ENCODE measurements at regions not wholly inside any gene's neighbourhood (a gene's known extent, or its start where the extent isn't known, plus 50 kb on each side); places are given as distances from the start of the nearest gene placed in this dataset.

GRCh38 chr14:97215263-97215969 lies 418.2 kb downstream of the VRK1 start:
- DNase-seq = no peak

GRCh38 chr14:97217111-97217885 lies 420.1 kb downstream of the VRK1 start:
- no peak for DNase-seq

GRCh38 chr14:97218274-97218673 lies 421.1 kb downstream of the VRK1 start:
- DNase-seq = no peak

GRCh38 chr14:97218691-97219430 lies 421.7 kb downstream of the VRK1 start:
- peak in 2 of 14 donors; percentile 3 to 4 for DNase-seq

- DNase-seq = no peak
Observed at GRCh38 chr14:97219431-97220017, 422.3 kb downstream of the VRK1 start.

DNA sequence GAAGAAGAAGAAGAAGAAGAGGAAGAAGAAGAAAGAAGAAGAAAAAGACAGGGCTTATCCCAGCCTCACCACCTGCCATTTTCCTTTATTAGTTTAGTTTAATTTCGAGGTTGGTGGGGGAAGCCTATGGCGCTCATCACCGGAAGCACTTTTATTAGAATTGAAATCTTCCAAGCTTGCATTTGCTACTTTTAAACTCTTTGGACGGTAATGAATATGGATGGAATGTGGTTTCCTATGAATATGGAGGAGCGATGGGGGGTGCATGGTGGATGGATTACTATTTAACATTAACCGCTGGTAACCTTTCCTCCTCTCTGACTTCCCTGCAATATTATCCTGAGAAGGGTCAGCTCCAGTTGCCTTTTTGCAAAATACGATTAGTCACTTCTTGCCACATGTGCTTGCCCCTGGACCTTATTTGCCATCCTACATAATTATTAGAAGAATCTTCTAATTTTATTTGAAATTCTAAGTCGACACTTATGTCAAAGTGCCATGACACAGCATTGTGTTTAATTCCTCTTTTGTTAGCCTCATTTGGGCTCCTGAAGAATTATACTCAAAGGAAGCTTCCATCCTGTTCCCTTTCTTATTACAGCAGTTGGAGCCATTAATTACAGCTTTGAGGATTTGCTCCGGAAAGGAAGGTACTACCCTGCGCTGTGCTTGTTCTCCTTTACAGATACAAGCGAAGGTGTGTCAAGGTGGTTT lies 424.5 kb downstream of the VRK1 start:
- no peak for DNase-seq

DNA sequence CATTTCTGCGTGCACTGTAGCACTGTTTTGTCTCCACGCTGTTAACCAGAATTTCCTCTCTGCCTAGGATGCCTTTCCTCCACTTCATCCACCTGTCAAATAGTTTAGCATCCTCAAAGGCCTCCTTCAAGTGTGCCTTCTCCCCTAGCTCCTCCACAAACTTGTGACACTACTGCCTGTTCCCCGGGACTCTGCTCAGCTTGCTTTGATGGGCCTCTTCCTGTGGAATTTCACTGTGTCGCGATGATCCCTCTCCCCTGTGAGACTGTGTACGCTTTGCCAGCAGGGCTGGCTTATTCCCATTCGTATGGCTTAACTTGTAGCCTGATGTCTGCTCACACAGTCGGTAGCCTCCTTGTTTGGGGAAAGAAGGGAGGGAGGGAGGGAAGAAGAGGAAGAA lies 426.8 kb downstream of the VRK1 start:
- DNase-seq = no peak

- DNase-seq = no peak
Observed at GRCh38 chr14:97230051-97230450, 432.9 kb downstream of the VRK1 start.

DNA sequence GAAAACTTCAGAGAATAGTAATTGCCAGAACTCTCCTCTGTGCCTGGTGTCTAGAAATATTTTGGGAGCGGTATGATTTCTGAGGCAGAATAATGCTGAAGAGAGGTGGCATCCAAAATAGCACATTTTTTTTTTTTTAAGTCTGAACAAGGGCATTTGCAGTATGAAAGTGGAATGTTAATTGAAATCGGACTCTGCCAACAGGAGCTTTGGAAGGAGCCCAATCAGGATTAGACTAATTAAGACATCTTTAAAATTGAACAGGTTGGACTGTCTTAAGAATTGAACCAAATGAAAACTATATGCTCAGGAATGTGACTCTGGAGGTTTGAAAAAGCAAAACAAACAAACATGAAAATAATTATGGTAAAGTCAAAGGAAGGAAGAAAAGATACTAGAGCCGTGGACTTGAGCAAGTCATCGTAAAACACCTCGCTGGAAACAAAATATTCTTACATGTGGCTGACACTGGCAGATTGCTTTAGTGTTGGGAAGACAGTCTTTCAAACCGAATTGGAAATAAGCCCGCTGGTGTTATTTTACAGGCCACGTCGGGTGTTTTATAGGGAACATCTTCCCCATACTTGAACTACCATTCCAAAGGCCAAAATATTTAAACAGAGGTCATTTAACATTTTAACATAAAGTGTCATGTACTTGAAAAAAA lies 436.3 kb downstream of the VRK1 start:
- DNase-seq = peak in 1 of 14 donors; percentile 2

DNA sequence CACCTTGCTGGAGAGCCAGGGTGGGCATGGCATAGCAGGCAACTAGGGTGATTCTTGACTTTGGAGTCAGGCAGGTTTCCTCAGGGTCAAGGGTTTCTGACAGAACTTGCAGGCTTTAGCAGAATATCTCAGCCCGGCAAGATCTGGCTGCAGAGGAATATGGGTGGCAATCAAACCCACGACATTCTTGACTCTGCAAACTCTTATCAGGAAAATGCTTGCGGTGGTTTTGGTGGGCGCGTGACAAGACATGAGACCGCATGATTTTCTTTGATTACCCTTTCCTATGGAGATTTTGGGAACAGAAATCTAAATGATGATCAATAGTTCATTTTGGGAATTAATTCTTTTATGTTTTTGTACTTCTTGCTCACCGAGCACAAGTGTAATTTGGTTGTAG lies 449.5 kb downstream of the VRK1 start:
- no peak for DNase-seq

DNA sequence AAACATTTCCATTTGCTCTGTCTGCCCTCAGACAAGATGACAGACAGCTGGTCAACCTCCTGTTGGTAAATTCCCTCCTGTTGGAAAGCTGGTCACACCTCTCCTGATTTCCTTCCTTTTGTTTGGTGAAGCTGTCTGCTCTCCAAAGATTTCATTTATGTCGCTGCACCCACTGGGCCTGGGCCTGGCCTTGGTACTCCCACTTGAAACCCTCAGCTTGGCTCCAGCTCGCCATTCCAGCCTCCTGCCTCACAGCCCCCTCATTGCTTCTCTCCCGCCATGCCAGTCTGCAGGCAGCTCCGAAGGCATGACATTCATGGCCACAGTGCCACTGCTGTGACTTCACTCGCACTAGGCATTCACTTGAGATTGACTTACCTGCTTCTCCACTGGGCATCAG lies 451.8 kb downstream of the VRK1 start:
- no peak for DNase-seq

- DNase-seq = no peak
Observed at GRCh38 chr14:97250931-97251330, 453.7 kb downstream of the VRK1 start.

DNA sequence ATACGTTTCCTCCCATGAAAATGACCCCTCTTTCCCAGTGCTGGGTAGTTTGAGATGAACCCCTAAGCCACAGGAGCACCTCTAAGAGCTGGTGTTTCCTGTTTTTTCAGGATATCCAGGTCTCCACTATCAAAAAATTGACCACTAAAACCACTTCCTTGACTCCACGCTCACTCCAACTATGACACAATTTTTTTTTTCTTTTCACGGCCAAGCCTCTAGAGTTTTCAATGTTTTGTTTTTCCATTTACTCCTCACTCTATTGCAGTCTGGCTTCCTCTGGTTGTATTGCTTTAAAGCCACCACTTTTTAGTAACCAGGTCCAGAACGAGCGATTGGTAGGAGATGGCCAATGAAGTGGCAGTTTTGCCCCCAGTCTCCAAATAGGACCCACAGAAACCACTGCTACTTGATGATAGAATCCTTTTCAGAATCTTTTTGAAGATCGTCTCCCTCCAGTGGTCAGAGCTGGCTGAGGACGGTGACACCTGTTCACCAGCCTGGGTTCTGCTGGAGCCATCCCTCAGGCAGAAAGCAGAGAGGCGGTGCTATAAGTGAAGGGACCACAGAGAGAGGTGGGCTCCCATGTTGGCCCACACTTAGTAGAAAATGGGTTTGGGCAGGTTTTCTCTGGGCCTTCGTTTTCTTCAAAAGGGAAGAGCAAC lies 454.4 kb downstream of the VRK1 start:
- DNase-seq = no peak

DNA sequence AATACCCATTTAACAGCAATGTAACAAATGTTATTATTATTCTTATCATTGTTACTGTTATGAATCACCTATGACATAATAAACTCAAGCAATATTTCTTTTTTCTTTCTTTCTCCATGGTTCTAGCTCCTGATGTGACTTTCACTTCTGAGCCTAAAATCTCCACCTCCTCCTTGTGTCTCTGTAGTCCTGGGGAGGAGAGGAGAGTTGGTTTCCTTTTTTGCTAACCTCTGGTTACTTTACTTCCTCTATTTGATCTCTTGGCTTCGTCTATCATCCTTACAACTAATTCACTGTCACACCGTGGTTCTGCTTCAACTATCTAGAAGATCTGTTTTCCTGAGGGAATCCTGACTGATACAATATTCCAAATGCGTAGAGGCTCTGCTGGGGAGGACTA lies 456.6 kb downstream of the VRK1 start:
- no peak for DNase-seq

GRCh38 chr14:97262336-97262735 lies 465.2 kb downstream of the VRK1 start:
- DNase-seq = no peak

DNA sequence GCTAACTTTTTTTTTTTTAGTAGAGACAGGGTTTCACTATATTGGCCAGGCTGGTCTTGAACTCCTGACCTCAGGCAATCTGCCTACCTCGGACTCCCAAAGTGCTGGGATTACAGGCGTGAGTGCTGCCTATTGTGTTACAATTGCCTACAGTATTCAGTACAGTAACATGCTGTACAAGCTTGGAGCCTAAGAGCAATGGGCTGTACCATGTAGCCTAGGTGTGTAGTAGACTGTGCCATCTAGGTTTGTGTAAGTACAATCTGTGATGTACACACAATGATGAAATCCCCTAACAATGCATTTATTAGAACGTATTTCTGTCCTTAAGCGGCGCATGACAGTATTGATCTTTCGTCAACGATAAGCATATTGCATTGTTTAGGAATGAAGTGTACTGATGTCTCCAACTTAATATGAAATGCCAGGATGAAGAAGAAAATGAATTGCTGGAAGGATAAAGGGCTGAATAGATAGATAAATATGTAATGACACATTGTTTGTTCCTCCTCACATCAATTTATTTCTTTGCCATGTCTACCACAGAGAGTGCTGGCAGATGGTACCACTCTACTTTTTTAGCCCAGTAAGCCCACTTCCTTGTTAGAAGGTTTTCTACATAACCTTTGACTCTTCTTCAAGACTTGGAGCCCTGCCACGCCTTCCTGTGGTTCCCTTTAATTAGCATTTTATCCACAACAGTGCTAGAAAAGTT lies 467.5 kb downstream of the VRK1 start:
- DNase-seq = no peak

- DNase-seq = no peak
Observed at GRCh38 chr14:97266653-97267052, 469.5 kb downstream of the VRK1 start.

GRCh38 chr14:97267509-97267908 lies 470.3 kb downstream of the VRK1 start:
- DNase-seq = no peak

- no peak for DNase-seq
Observed at GRCh38 chr14:97268097-97268496, 470.9 kb downstream of the VRK1 start.

GRCh38 chr14:97270308-97270707 lies 473.1 kb downstream of the VRK1 start:
- DNase-seq = no peak
